Suppressor macrophage treated with lipopolysaccharide for 4 hours (primary cell): ENCODE measurements at regions not wholly inside any gene's neighbourhood (a gene's known extent, or its start where the extent isn't known, plus 50 kb on each side); places are given as distances from the start of the nearest gene placed in this dataset.

Experiments used
- DNase-seq: peaks from one replicate; pipeline ENCODE4 v3.0.0-alpha.2; 2020

DNA sequence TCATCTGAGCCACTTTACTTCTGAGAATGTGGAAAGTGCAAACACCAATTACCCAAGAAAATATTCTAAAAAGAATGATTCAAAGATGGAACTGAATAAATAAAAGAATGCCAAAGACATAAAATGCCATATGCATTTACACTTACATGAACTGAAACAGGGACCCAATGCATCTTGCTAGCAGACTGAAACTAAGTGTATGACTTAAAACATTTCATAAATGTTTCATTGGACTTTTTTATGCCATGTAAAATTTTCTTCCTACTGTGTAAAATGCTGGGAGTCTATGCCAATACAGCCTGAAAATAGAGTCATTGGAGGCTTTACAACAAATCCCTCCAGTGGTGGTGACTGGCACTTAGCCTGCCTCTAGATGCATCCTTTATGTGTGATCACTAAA, 735.1 kb upstream of the CCDC54 start:
- DNase-seq = no peak

- DNase-seq = no peak
These were observed 733.5 kb upstream of the CCDC54 start for GRCh38 chr3:106643684-106644161.

GRCh38 chr3:106673926-106674569, 703.2 kb upstream of the CCDC54 start:
- no peak for DNase-seq

DNA sequence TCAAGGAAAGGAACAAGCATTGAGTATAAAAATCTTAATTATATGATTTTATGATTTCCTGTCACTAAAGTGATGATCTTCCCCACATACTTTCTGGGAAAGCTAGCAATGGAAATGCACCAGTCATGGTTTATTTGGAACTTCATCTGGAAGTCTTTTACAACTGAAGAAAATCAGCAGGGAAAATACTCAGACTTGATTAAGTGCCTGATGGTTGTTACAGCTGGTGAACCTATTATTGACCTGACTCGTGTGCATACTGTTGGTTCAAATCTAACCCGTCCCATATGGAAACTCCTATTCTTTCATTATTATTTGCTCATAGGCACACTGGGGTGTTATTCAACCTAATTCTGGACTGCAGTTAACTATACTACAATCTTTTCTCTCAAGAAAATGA, 701.8 kb upstream of the CCDC54 start:
- DNase-seq = no peak

GRCh38 chr3:106678657-106679390, 698.4 kb upstream of the CCDC54 start:
- no peak for DNase-seq

GRCh38 chr3:106683953-106684620, 693.2 kb upstream of the CCDC54 start:
- no peak for DNase-seq

- no peak for DNase-seq
These were observed 691.5 kb upstream of the CCDC54 start for GRCh38 chr3:106685745-106686144.

DNA sequence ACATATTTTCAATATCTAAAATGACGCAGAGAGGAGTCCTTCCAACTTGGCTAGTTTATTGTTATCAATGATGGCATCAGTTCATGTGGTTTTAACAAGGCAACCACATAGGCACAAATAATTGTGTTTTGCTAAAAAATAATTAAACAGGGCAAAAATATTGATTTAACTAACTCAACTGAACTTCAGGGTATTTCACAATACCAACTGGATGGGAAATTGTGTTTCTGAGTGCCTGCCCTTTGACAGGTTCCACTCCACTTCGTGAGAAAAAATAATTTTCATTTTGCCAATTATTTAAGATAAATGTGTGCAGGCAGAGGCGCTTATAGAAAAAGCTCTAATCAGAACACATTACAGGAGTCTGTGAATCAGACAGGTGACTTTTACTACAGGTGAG, 689.3 kb upstream of the CCDC54 start:
- no peak for DNase-seq

GRCh38 chr3:106688464-106688863, 688.8 kb upstream of the CCDC54 start:
- DNase-seq = no peak

GRCh38 chr3:106691476-106691875, 685.8 kb upstream of the CCDC54 start:
- DNase-seq = no peak

GRCh38 chr3:106692624-106693023, 684.6 kb upstream of the CCDC54 start:
- DNase-seq = no peak

DNA sequence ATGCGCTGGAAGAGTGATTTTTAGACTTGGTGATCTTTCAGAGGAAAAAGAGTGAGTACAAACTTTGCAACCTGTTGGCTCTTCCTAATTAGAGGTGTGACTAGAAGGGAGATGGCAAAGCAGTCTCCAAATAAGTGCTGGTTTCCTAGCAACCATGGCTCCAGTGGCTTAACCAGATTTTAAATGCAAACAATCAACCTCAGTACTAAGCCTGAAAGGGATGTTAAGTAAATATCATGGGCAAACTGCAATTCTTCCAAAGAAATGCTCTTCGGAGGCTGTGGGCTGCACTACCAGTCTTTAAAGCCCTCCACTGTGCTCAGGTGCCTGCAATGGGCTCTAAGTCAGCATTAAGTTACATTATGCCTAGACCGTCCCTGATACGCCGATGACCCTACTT, 678.1 kb upstream of the CCDC54 start:
- DNase-seq = no peak

- no peak for DNase-seq
These were observed 676.3 kb upstream of the CCDC54 start for GRCh38 chr3:106700981-106701380.

GRCh38 chr3:106703524-106703923, 673.7 kb upstream of the CCDC54 start:
- DNase-seq = no peak

DNA sequence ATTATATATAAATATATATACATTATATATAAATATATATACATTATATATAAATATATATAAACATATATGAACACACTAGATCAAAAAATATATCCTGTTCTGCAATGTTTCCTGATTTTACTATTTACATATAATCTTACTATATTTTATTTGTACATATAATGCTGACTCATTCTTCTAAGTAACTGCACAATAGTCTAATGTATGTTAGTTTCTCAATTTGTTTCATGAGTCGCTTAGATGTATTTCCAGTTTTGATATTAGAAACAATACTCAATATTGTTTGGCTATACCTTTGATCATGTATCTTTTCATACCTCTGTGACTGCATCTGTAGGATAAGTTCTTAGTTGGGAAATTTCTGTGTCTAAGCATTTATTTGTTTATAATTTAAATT, 669.9 kb upstream of the CCDC54 start:
- DNase-seq = no peak

- DNase-seq = no peak
These were observed 666.6 kb upstream of the CCDC54 start for GRCh38 chr3:106710596-106710995.

GRCh38 chr3:106711650-106712049, 665.6 kb upstream of the CCDC54 start:
- no peak for DNase-seq

DNA sequence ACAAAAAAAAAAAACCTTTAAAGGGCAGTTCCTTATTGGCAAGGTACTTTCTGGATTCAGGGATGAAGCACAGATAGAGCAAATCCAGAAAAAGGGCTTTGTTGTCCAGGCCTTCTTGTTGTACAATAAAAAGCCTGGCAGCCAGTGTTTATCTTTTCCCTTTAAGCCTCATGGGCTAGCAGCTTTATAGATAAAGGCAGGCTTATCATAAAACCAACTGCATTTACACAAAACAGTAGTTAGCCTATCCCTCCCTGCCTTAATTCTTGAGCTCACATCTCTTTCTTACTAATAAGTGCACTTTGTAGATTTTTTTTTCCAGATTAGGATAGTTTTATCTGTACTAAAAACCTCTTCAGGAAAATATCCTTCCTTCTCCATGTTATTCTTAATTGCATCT, 662.8 kb upstream of the CCDC54 start:
- DNase-seq = no peak

GRCh38 chr3:106715286-106715685, 662.0 kb upstream of the CCDC54 start:
- DNase-seq = no peak

GRCh38 chr3:106717178-106717780, 660.0 kb upstream of the CCDC54 start:
- no peak for DNase-seq

DNA sequence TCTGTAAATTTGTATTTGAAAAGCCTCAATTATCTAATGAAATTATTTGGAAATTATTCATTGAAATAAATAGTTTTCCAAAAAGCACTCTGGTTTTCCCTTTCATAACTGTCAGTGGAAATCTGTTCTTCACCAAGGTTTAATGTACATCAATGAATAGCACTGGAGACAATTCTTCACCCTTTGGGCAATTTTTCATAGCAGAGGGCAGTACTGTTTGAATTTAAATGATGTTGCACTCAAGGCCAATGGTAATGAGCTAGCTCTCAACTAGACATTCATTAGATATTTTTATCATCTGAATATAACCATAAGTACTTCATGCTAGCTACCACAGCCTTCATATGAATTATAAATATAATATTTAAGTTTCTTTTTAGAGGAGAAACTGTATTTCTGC, 658.2 kb upstream of the CCDC54 start:
- no peak for DNase-seq

DNA sequence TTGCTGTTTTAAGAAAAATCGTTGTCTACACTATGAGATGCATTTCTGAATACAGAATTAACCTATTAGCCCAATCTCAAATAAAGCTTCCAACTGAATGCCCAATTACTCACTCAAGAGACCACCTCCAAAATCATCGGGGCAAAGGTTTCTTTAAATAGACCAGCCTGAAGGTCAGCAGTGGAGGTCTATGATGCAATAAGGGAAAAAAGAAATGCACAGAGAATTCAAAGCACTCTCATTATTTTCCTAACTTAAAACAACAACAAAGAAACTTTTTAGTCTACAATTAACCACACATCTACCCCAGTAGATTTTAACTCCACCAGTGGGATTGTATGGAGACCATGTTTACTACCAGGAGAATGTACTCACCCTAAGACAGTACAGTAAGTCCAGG, 657.7 kb upstream of the CCDC54 start:
- no peak for DNase-seq

- DNase-seq = no peak
These were observed 656.7 kb upstream of the CCDC54 start for GRCh38 chr3:106720510-106720909.

DNA sequence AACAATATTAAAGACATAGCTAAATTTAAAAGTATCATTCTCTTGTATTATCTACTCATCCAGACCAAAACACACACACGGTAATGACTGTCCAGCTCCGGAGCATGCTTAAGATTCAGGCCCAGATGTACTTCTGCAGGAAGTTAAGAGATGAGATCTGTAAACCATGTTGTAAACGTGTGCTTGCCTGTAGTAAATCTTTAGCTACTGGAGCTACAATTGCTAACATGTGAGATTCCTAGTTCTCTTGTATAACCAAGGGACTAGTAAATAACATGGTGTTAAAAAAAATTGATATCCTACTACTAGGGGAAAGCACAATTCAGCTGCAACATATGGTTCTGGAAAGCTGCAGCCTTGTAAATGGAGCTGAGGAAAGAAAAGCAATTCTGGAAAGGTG, 651.7 kb upstream of the CCDC54 start:
- DNase-seq = no peak
